ENCODE measurements at regions not wholly inside any gene's neighbourhood (a gene's known extent, or its start where the extent isn't known, plus 50 kb on each side); places are given as distances from the start of the nearest gene placed in this dataset.

DNA sequence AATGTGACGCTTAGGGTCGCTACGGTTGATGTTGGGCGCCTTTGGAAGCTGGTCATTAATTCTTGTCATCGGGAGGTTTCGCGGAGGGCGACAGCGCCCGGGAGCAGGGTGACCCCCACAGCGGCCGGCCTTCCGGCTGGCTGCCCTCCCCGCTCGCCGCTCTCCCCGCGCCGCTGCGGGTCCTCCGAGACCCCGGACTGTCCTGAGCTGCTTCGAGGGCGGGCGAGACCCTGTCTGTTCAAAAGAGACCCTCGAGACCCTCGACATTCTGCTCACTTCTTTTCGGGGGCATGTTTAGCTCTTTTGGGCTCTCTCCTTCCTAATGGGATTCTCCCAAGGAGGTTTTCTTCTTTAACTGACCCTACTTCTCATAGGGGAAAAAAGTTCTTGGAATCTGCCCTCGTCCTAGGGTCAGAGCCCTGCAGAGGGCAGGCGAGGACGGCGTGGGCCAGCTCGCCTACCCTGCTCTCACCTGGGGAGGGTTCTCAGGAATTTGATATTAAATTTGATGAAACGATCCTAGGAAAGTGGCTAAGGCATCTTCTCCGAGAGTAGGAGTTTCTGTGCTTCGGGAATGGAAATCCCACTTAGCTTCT is 257.0 kb downstream of the OTUD1 start:
- FAIRE-seq: no peak
- H2BK120ac ChIP-seq (replicated peaks; ENCODE audit: low read depth, low read length): no peak overlapping the region
- TF ChIP-seq RAD21 (IDR thresholded peaks at IDR 0.05 in 1 of 2, conservative IDR thresholded peaks at IDR 0.05 in 1 of 2; ENCODE audit: low read depth in 2 of 2, low read length in 2 of 2): peak; percentile 29 to 46; a peak in 3 of 4 replicates
- peak in 2 of 3 experiments; percentile 19 to 30; a peak in 2 of 4 replicates for TF ChIP-seq CTCF (IDR thresholded peaks at IDR 0.05; ENCODE audit: control extremely low read depth in 1 of 3, insufficient read depth in 1 of 3, low read depth in 1 of 3, low read length in 3 of 3)
- TF ChIP-seq SP4 (IDR thresholded peaks at IDR 0.05; ENCODE audit: low read length): no peak
- TF ChIP-seq CHD1 (IDR thresholded peaks at IDR 0.05; ENCODE audit: low read depth, low read length): no peak
- no peak for TF ChIP-seq MAFK (IDR thresholded peaks at IDR 0.05; ENCODE audit: low read depth, low read length)
- TF ChIP-seq SUZ12 (IDR thresholded peaks at IDR 0.05; ENCODE audit: low read length): peak; percentile 63
- TF ChIP-seq, protein P1, sequence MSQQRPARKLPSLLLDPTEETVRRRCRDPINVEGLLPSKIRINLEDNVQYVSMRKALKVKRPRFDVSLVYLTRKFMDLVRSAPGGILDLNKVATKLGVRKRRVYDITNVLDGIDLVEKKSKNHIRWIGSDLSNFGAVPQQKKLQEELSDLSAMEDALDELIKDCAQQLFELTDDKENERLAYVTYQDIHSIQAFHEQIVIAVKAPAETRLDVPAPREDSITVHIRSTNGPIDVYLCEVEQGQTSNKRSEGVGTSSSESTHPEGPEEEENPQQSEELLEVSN (IDR thresholded peaks at IDR 0.05): no peak
- TF ChIP-seq CHD2 (IDR thresholded peaks at IDR 0.05; ENCODE audit: low read length): no peak
- TF ChIP-seq BACH1 (IDR thresholded peaks at IDR 0.05; ENCODE audit: low read length): no peak
- no peak for TF ChIP-seq POLR2AphosphoS5 (IDR thresholded peaks at IDR 0.05; ENCODE audit: low read depth, low read length)

More for the DNA sequence above, 257.0 kb downstream of the OTUD1 start:
- H4K8ac ChIP-seq (ENCODE audit: extremely low read depth, insufficient read depth, low read length): no peak overlapping the region
- H3K18ac ChIP-seq (ENCODE audit: extremely low read depth, low read length): no peak overlapping the region
- peaks cover 1 to 4% of the 10 kb centered on the region in 2 experiments for H4K20me1 ChIP-seq (replicated peaks in 1 of 2; ENCODE audit: control insufficient read depth in 1 of 2, insufficient read depth in 2 of 2, low read length in 2 of 2)
- no peak overlapping the region for H2BK12ac ChIP-seq (ENCODE audit: low read depth, low read length)
- H3K9me3 ChIP-seq (ENCODE audit: insufficient read depth in 2 of 2, low read depth in 1 of 2, low read length in 1 of 2): no peaks in the 10 kb centered on the region
- H3K4me1 ChIP-seq (replicated peaks in 1 of 4; ENCODE audit: control insufficient read depth in 3 of 4, insufficient read depth in 4 of 4, low read length in 3 of 4): peaks cover 1 to 11% (median 5%) of the 10 kb centered on the region in 4 experiments; a peak in 4 of 7 replicates
- no peak overlapping the region for H3K9ac ChIP-seq (replicated peaks in 1 of 4; ENCODE audit: extremely low read depth in 1 of 4, low read depth in 3 of 4, low read length in 3 of 4)
- no peaks in the 10 kb centered on the region for H3K79me2 ChIP-seq (ENCODE audit: control insufficient read depth in 1 of 2, insufficient read depth in 2 of 2, low read length in 2 of 2)
- H2AK5ac ChIP-seq (ENCODE audit: low read depth, low read length): no peak overlapping the region
- H3K79me1 ChIP-seq (ENCODE audit: low read depth, low read length): no peaks in the 10 kb centered on the region
- no peak overlapping the region for H3K4ac ChIP-seq (replicated peaks; ENCODE audit: insufficient read length, low read depth, low read length)
- H2BK5ac ChIP-seq (ENCODE audit: low read depth, low read length): no peak overlapping the region
- no peak overlapping the region for H2BK15ac ChIP-seq (ENCODE audit: low read length)
- peaks cover 41 to 60% (median 51%) of the 10 kb centered on the region in 4 experiments for H3K27me3 ChIP-seq (replicated peaks in 1 of 4; ENCODE audit: control insufficient read depth in 3 of 4, extremely low read depth in 1 of 4, insufficient read depth in 3 of 4, low read length in 3 of 4)
- no peaks in the 10 kb centered on the region; a peak in 1 of 8 replicates for H3K36me3 ChIP-seq (ENCODE audit: control insufficient read depth in 2 of 4, insufficient read depth in 4 of 4, low read length in 3 of 4)
- no peak overlapping the region for H4K5ac ChIP-seq (ENCODE audit: insufficient read length, low read depth, low read length)
- peak in 1 of 2 experiments; percentile 51 for DNase-seq (ENCODE audit: low read depth in 1 of 2, low spot score in 2 of 2)
- POLR2A ChIA-PET (ENCODE audit: partially characterized antibody): interaction anchor here (0.5 kb wide), 1 partner anchor 25 kb away, joined by 3 read pairs; no protein-coding TSS in a partner anchor
- WGBS, 2 experiments (ENCODE audit: extremely low coverage in 1 of 2, insufficient coverage in 1 of 2, insufficient read length in 1 of 2, insufficient replicate concordance in 2 of 2, low coverage in 1 of 2, low lambda C conversion rate in 2 of 2, missing lambda C conversion rate in 1 of 2): 12% methylated on average over 36 of the region's 36 CpGs; no CpG with 5 or more reads in 1 of the 2 experiments
- no peak overlapping the region for H3K14ac ChIP-seq (ENCODE audit: insufficient read length)
- H3K4me3 ChIP-seq (ENCODE audit: extremely low read depth in 1 of 4, insufficient read depth in 2 of 4, low read depth in 3 of 4, low read length in 4 of 4): peak overlapping the region; percentile 40 to 76 (median 51); a peak in 7 of 8 replicates
- no peak overlapping the region for H2AFZ ChIP-seq (ENCODE audit: low read length)
- H2BK20ac ChIP-seq (ENCODE audit: low read length): no peak overlapping the region
- H3K27ac ChIP-seq (ENCODE audit: low read depth, low read length): no peak overlapping the region
- no peak overlapping the region for H3K23ac ChIP-seq (ENCODE audit: insufficient read length)
- peaks cover 13% of the 10 kb centered on the region; the same call in 1 of the 2 replicates for H3K23me2 ChIP-seq (ENCODE audit: low read depth, low read length)
- H4K91ac ChIP-seq (replicated peaks; ENCODE audit: insufficient read length, low read length): no peak overlapping the region
- no peak overlapping the region for H3K56ac ChIP-seq (replicated peaks; ENCODE audit: insufficient read length, low read depth, low read length)
- CTCF ChIA-PET (ENCODE audit: partially characterized antibody): interaction anchor here (0.5 to 4.4 kb wide), 15 partner anchors 9 to 818 kb away, joined by 3 to 14 read pairs (median 3); no protein-coding TSS in a partner anchor
- peak overlapping the region; percentile 90 to 95 for H3K4me2 ChIP-seq (ENCODE audit: insufficient read depth in 1 of 2, low read depth in 2 of 2, low read length in 2 of 2)
